HG03565 (cell line): ENCODE measurements at regions not wholly inside any gene's neighbourhood (a gene's known extent, or its start where the extent isn't known, plus 50 kb on each side); places are given as distances from the start of the nearest gene placed in this dataset.

Source experiments
- ATAC-seq: cut with Tn5 transposase; IDR thresholded peaks from one replicate; pipeline ENCODE4 v1.9.1; 2021; ENCODE audit warnings: mild to moderate bottlenecking, moderate library complexity; ENCODE audit not compliant: unreplicated experiment

GRCh38 chr20:4601630-4602296, 84.5 kb upstream of the PRNP start:
- ATAC-seq: no peak

- ATAC-seq: no peak
Observed at GRCh38 chr20:4600308-4601014, 85.8 kb upstream of the PRNP start.

- ATAC-seq: no peak
Observed at GRCh38 chr20:4597215-4597614, 89.0 kb upstream of the PRNP start.

- ATAC-seq: no peak
Observed at GRCh38 chr20:4593149-4593525, 93.1 kb upstream of the PRNP start.

GRCh38 chr20:4592316-4593148, 93.7 kb upstream of the PRNP start:
- ATAC-seq: no peak

- no peak for ATAC-seq
Observed at GRCh38 chr20:4591975-4592315, 94.3 kb upstream of the PRNP start.

GRCh38 chr20:4585758-4586157, 100.5 kb upstream of the PRNP start:
- ATAC-seq: no peak

- no peak for ATAC-seq
Observed at GRCh38 chr20:4585104-4585753, 101.0 kb upstream of the PRNP start.

GRCh38 chr20:4584510-4584909, 101.7 kb upstream of the PRNP start:
- no peak for ATAC-seq

GRCh38 chr20:4581838-4582237, 104.4 kb upstream of the PRNP start:
- ATAC-seq: no peak

- no peak for ATAC-seq
Observed at GRCh38 chr20:4578375-4578774, 107.9 kb upstream of the PRNP start.

GRCh38 chr20:4574356-4574690, 111.9 kb upstream of the PRNP start:
- no peak for ATAC-seq

- no peak for ATAC-seq
Observed at GRCh38 chr20:4573564-4574355, 112.5 kb upstream of the PRNP start.

- no peak for ATAC-seq
Observed at GRCh38 chr20:4571759-4572531, 114.3 kb upstream of the PRNP start.

- ATAC-seq: no peak
Observed at GRCh38 chr20:4569865-4570264, 116.4 kb upstream of the PRNP start.

GRCh38 chr20:4569092-4569491, 117.2 kb upstream of the PRNP start:
- no peak for ATAC-seq

- no peak for ATAC-seq
Observed at GRCh38 chr20:4568361-4568959, 117.8 kb upstream of the PRNP start.

GRCh38 chr20:4567170-4567569, 119.1 kb upstream of the PRNP start:
- no peak for ATAC-seq

- no peak for ATAC-seq
Observed at GRCh38 chr20:4563534-4563933, 122.7 kb upstream of the PRNP start.

GRCh38 chr20:4563031-4563430, 123.2 kb upstream of the PRNP start:
- ATAC-seq: no peak
